ENCODE measurements at regions not wholly inside any gene's neighbourhood (a gene's known extent, or its start where the extent isn't known, plus 50 kb on each side); places are given as distances from the start of the nearest gene placed in this dataset.

DNA sequence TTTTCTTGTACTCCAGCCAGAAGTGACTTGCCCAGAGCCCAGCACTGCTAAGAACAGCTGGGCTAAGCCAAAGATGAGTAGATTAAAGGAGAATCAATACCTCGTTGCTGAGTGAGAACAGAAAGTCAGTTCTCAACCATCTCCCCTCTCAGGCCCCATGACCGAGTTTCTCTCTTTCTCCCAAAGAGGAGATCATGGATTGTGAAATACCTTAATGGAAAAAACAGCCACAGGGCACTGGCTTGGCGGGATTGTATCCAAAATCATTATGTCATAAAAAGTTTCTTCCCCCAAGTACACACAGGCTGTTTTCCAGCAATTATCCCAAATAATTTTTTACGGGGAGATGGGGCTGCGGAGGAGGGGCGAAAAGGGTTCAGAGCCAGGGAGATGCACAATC lies 111.8 kb upstream of the TMEM45B start:
- Histone ChIP-seq H3K36me3 (ENCODE audit: control insufficient read depth, insufficient read depth, low read length) (no peaks in the 10 kb centered on the region), H3K4me3 (ENCODE audit: low read depth, low read length) (no peak overlapping the region), H3K27me3 (ENCODE audit: control insufficient read depth, insufficient read depth, low read length) (no peaks in the 10 kb centered on the region)
- DNase-seq (ENCODE audit: low read depth), result no peak
- no peak for TF ChIP-seq CTCF (IDR thresholded peaks at IDR 0.05; ENCODE audit: insufficient read depth, low read length, poor library complexity, severe bottlenecking)

GRCh38 chr11:129704831-129705230 lies 110.8 kb upstream of the TMEM45B start:
- no peak for DNase-seq (ENCODE audit: low read depth)
- no peak for TF ChIP-seq CTCF (IDR thresholded peaks at IDR 0.05; ENCODE audit: insufficient read depth, low read length, poor library complexity, severe bottlenecking)
- H3K4me3 ChIP-seq (ENCODE audit: low read depth, low read length), result no peak overlapping the region

DNA sequence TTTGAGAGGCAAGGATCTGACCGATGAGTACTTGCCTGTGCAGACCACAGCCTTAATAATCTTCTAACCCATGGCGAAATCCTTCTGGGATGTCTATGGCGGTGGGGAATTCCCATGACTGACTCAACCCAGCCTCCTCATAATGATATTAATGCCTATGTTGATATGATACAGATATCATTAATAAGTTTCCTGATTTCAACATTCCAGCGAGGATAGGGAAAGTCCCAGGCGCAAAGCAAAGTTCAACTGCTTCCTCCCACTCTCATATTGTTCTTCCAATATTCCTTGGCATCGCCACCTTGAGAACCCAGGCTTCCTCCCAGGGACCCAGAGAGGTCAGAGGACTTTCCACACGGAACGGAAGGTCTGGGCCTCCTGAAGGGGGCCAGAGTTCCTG lies 110.3 kb upstream of the TMEM45B start:
- no peaks in the 10 kb centered on the region for H3K27me3 ChIP-seq (ENCODE audit: control insufficient read depth, insufficient read depth, low read length)
- no peak for TF ChIP-seq CTCF (IDR thresholded peaks at IDR 0.05; ENCODE audit: insufficient read depth, low read length, poor library complexity, severe bottlenecking)
- DNase-seq (ENCODE audit: low read depth), result no peak
- no peak overlapping the region for H3K4me3 ChIP-seq (ENCODE audit: low read depth, low read length)
- H3K36me3 ChIP-seq (ENCODE audit: control insufficient read depth, insufficient read depth, low read length), result no peaks in the 10 kb centered on the region

More at GRCh38 chr11:129704831-129705230, 110.8 kb upstream of the TMEM45B start:
- H3K36me3 ChIP-seq (ENCODE audit: control insufficient read depth, insufficient read depth, low read length), result no peaks in the 10 kb centered on the region
- no peaks in the 10 kb centered on the region for H3K27me3 ChIP-seq (ENCODE audit: control insufficient read depth, insufficient read depth, low read length)

GRCh38 chr11:129705933-129706332 lies 109.7 kb upstream of the TMEM45B start:
- no peak for TF ChIP-seq CTCF (IDR thresholded peaks at IDR 0.05; ENCODE audit: insufficient read depth, low read length, poor library complexity, severe bottlenecking)
- no peak overlapping the region for H3K4me3 ChIP-seq (ENCODE audit: low read depth, low read length)
- H3K36me3 ChIP-seq (ENCODE audit: control insufficient read depth, insufficient read depth, low read length), result no peaks in the 10 kb centered on the region
- H3K27me3 ChIP-seq (ENCODE audit: control insufficient read depth, insufficient read depth, low read length), result no peaks in the 10 kb centered on the region
- no peak for DNase-seq (ENCODE audit: low read depth)

- Histone ChIP-seq H3K27me3 (ENCODE audit: control insufficient read depth, insufficient read depth, low read length) (no peaks in the 10 kb centered on the region), H3K4me3 (ENCODE audit: low read depth, low read length) (no peak overlapping the region), H3K36me3 (ENCODE audit: control insufficient read depth, insufficient read depth, low read length) (no peaks in the 10 kb centered on the region)
- no peak for DNase-seq (ENCODE audit: low read depth)
- no peak for TF ChIP-seq CTCF (IDR thresholded peaks at IDR 0.05; ENCODE audit: insufficient read depth, low read length, poor library complexity, severe bottlenecking)
Observed at GRCh38 chr11:129709801-129710398, 105.7 kb upstream of the TMEM45B start.

DNA sequence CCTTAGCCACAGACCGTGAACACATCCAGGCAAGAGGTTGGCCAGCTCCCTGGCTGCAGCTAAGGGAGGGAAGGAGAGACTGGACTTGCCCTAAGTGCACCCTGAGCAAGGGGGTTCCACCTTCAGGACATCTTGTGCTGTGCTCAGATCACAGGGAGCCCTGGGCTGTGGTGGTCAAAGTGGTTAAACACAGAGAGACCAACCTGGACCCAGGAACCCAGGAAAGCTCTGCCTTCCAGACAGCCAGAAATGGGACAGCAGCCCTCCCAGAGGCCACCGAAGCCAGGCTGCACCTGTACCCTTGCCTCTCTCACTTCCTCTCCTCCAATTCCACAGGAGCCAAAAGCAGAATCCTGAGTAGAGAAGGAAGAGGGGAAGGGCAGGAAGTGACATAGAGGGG lies 105.2 kb upstream of the TMEM45B start:
- TF ChIP-seq CTCF (IDR thresholded peaks at IDR 0.05; ENCODE audit: insufficient read depth, low read length, poor library complexity, severe bottlenecking), result no peak
- no peak for DNase-seq (ENCODE audit: low read depth)
- H3K4me3 ChIP-seq (ENCODE audit: low read depth, low read length), result no peak overlapping the region
- H3K27me3 ChIP-seq (ENCODE audit: control insufficient read depth, insufficient read depth, low read length), result no peaks in the 10 kb centered on the region
- H3K36me3 ChIP-seq (ENCODE audit: control insufficient read depth, insufficient read depth, low read length), result no peaks in the 10 kb centered on the region

Measured in kidney epithelial cell (primary cell).